ENCODE measurements at regions not wholly inside any gene's neighbourhood (a gene's known extent, or its start where the extent isn't known, plus 50 kb on each side); places are given as distances from the start of the nearest gene placed in this dataset.

DNA sequence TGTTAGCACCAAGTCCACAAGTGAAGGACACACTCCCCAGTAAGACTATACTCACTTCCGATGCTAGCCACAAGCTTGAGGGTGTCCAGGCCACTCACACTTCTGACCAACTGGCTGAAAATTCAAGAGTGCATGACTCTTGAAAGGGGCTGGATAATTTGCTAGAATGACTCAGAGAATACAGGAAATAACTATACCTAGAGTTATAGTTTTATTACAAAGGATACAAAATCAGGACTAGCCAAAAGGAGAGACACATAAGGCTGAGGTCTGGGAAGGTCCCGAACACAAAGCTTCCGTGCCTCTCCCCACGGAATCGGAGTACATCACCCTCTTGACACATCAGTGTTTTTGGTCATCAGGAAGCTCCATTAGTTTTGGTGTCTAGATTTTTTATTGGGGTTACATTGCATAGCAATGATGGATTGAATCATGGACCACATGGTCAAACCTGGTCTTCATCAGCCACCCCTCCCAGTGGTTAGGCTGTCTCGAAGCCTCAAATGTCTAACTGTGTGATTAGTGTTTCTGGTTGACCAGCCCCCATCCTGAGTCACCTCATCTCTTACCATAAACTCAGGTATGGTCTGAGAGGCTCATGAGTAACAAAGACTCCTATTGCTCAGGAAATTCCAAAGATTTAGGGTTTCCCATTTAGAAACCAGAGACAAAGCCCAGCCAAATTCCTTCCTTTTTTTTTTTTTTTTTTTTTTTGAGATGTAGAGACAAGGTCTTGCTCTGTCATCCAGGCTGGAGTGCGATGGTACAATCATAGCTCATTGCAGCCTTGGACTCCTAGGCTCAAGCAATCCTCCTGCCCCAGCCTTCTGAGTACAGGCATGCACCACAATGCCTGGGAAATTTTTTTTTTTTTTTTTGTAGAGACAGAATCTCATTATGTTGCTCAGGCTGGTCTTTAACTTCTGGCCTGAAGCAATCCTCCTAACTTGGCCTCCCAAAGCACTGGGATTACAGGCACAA, 472.0 kb upstream of the TBX3 start:
- intact Hi-C loops (cut with DNase I): no loop called here
- H3K4me3 ChIP-seq: no peak overlapping the region
- DNase-seq (no peak), ATAC-seq (no peak)
- no peak overlapping the region for H3K27ac ChIP-seq
- no peaks in the 10 kb centered on the region for H3K9me3 ChIP-seq
- H3K27me3 ChIP-seq: no peaks in the 10 kb centered on the region
- no peaks in the 10 kb centered on the region for H3K36me3 ChIP-seq
- no peak for TF ChIP-seq POLR2A (IDR thresholded peaks at IDR 0.05)
- TF ChIP-seq CTCF (IDR thresholded peaks at IDR 0.05): no peak
- 93% methylated on average over 5 of the region's 7 CpGs for WGBS (ENCODE audit: insufficient coverage, low coverage, low lambda C conversion rate, missing lambda C conversion rate)
- H3K4me1 ChIP-seq: no peaks in the 10 kb centered on the region

DNA sequence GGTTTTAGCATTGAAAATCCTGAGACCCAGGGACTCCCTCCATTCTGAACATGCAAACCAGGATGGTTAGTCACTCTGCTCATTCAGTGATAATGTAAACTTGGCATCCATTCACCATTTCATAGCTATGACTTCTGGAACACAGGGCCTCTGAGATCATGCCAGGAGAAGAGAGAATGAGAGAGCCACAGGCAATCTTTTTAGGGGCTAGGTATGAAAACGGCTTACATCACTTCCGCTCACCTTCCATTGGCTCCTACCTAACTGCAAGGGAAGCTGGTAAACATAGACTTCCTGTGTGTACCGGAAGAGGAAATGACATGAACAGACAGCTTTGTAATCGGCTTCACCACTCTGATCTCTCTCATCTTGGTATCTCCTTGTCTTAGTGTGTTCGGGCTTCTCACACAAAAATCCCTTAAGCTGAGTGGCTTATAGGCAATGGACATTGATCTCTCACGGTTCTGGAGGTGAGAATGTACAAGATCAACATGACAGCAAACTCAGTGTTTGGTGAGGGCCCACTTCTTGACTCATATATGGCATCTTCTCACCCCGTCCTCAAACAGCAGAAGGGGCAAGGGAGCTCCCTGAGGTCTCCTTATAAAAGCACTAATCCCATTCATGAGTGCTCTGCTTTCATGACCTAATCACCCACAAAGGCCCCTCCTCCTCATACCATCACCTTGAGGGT, 465.9 kb upstream of the TBX3 start:
- intact Hi-C loops (cut with DNase I): no loop called here
- DNase-seq (no peak), ATAC-seq (no peak)
- Histone ChIP-seq H3K4me3 (no peak overlapping the region), H3K36me3 (no peaks in the 10 kb centered on the region), H3K9me3 (no peaks in the 10 kb centered on the region), H3K27me3 (no peaks in the 10 kb centered on the region), H3K27ac (no peak overlapping the region), H3K4me1 (no peaks in the 10 kb centered on the region)
- 73% methylated on average over 2 of the region's 7 CpGs for WGBS (ENCODE audit: insufficient coverage, low coverage, low lambda C conversion rate, missing lambda C conversion rate)
- TF ChIP-seq POLR2A (IDR thresholded peaks at IDR 0.05): no peak
- TF ChIP-seq CTCF (IDR thresholded peaks at IDR 0.05): no peak

DNA sequence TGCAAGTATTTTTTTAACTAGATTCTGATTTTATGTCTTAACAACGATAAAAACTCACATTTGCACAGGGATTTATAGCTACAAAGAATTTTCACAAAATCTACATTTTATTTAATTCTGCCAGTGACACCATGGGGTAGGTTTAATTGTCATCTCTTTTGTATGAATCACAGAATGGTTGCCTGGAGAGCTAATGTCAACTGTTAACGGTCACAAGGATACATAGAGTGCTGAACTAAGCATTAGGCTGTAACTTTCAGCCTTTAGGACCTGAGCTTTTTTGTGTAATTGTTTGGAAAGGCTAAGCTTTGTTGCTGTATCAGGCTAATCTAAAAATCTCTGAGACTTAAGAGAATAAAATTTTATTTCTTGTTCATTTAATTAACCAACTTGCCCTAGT, 465.3 kb upstream of the TBX3 start:
- no peaks in the 10 kb centered on the region for H3K27me3 ChIP-seq
- DNase-seq (no peak), ATAC-seq (no peak)
- no peak overlapping the region for H3K27ac ChIP-seq
- whole genome bisulfite sequencing (ENCODE audit: insufficient coverage, low coverage, low lambda C conversion rate, missing lambda C conversion rate): 91% methylated on average over 2 of the region's 2 CpGs
- intact Hi-C loops (cut with DNase I): no loop called here
- H3K4me3 ChIP-seq: no peak overlapping the region
- no peak for TF ChIP-seq POLR2A (IDR thresholded peaks at IDR 0.05)
- no peak for TF ChIP-seq CTCF (IDR thresholded peaks at IDR 0.05)
- H3K9me3 ChIP-seq: no peaks in the 10 kb centered on the region
- H3K36me3 ChIP-seq: no peaks in the 10 kb centered on the region
- H3K4me1 ChIP-seq: peaks cover 0 to 4% (median 0%) of the 10 kb centered on the region in 4 donors

DNA sequence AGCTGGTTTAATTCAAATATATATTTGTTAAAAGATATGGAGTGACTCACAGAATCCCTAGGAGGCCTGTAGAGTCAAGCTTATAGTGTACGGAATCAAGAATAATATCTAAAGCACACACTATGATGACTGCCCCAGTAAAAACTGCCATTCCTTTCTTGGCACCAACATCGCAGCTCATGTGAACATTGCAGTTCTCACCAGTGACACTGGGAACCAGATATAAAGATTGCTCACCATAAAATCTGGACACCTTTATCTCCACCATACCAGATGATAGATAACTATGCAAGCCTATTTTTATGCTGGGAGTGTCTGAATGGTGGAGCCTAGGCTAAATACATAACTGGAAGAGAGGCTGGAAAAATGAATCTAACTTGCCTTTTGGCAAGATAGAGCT, 463.9 kb upstream of the TBX3 start:
- no peaks in the 10 kb centered on the region for H3K36me3 ChIP-seq
- TF ChIP-seq CTCF (IDR thresholded peaks at IDR 0.05) (no peak), POLR2A (IDR thresholded peaks at IDR 0.05) (no peak)
- intact Hi-C loops (cut with DNase I): no loop called here
- peaks cover 0 to 4% (median 0%) of the 10 kb centered on the region in 4 donors for H3K4me1 ChIP-seq
- no peak overlapping the region for H3K4me3 ChIP-seq
- H3K9me3 ChIP-seq: no peaks in the 10 kb centered on the region
- WGBS (ENCODE audit: insufficient coverage, low coverage, low lambda C conversion rate, missing lambda C conversion rate): 72% methylated on average over 2 of the region's 2 CpGs
- H3K27ac ChIP-seq: no peak overlapping the region
- no peak for DNase-seq
- no peaks in the 10 kb centered on the region for H3K27me3 ChIP-seq
- no peak for ATAC-seq
